NB4 (cell line): ENCODE measurements at regions not wholly inside any gene's neighbourhood (a gene's known extent, or its start where the extent isn't known, plus 50 kb on each side); places are given as distances from the start of the nearest gene placed in this dataset.

Experiments used
- MYC ChIP-seq: IDR thresholded peaks from 2 replicates; pipeline ENCODE4 v1.6.1; 2011; ENCODE audit warnings: low read depth, low read length
- POLR2A ChIP-seq: IDR thresholded peaks from 2 replicates; pipeline ENCODE4 v1.6.1; 2011; ENCODE audit warnings: mild to moderate bottlenecking; ENCODE audit not compliant: insufficient read length; ENCODE audit errors: extremely low read depth
- TF ChIP-seq, protein P1 (sequence below): IDR thresholded peaks from one replicate; pipeline ENCODE4 v1.5.1; 2012; ENCODE audit warnings: low read depth, low read length

DNA sequence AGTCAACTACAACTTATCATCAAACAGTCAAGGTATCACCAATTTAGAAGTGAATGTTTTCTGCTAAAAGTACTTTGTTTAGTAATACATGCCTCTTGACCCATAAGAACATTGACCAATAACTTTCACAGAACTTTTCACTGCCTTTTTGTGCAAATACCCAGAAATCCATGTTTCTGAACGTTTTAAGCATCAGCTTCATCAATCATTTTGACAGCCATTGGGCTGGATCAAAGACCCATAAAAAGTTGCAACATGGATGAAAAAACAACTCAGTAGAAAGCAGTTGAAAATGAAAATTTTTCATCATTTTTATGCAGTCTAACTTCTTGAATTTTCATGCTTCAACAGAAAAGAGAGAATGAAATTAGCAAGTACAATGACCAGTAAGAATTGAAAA lies 466.7 kb downstream of the TRAM1L1 start:
- TF ChIP-seq, protein P1, sequence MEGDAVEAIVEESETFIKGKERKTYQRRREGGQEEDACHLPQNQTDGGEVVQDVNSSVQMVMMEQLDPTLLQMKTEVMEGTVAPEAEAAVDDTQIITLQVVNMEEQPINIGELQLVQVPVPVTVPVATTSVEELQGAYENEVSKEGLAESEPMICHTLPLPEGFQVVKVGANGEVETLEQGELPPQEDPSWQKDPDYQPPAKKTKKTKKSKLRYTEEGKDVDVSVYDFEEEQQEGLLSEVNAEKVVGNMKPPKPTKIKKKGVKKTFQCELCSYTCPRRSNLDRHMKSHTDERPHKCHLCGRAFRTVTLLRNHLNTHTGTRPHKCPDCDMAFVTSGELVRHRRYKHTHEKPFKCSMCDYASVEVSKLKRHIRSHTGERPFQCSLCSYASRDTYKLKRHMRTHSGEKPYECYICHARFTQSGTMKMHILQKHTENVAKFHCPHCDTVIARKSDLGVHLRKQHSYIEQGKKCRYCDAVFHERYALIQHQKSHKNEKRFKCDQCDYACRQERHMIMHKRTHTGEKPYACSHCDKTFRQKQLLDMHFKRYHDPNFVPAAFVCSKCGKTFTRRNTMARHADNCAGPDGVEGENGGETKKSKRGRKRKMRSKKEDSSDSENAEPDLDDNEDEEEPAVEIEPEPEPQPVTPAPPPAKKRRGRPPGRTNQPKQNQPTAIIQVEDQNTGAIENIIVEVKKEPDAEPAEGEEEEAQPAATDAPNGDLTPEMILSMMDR: no peak
- TF ChIP-seq POLR2A (no peak), MYC (no peak)
